ENCODE measurements at regions not wholly inside any gene's neighbourhood (a gene's known extent, or its start where the extent isn't known, plus 50 kb on each side); places are given as distances from the start of the nearest gene placed in this dataset.

DNA sequence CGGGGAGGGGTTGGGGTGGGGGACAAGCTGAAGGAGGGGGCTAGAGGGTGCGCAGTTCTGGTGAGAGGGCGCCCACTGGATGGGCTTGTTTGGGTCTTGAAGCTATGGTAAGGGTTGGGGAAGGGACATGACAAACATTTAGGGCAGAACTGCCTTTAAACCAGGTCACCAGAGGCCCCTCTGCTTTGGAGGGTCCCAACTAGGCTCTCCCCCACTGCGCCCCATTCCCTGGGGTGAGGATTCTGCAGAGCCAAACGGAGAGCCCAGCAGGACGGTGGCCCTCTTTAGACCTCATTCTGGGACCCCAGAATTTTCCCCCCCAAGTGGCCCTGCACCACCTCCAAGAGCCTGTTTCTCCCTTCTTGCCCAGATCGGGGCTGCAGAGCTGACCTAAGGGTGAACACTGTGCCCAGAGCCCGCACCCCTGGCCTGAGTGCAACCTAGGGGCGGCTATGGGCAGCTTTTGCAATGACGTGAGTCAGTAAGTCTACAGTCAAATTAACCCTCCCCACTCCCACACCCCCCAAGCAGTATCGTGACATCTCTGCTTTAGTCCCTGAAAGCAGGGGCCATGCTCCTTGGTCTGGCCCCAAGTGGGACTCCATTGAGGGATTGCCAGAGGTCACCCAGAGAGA, 593.8 kb downstream of the MATN1 start:
- TF ChIP-seq SPI1 (IDR thresholded peaks at IDR 0.05; ENCODE audit: low read depth, low read length) (no peak), POLR2A (IDR thresholded peaks at IDR 0.05; ENCODE audit: low read depth, low read length) (no peak), TAF1 (IDR thresholded peaks at IDR 0.05; ENCODE audit: low read depth, low read length) (no peak), POLR2AphosphoS5 (IDR thresholded peaks at IDR 0.05; ENCODE audit: low read depth, low read length) (no peak), POU2F2 (IDR thresholded peaks at IDR 0.05; ENCODE audit: low read depth, low read length) (no peak), PAX5 (IDR thresholded peaks at IDR 0.05; ENCODE audit: insufficient read depth, low read length, severe bottlenecking) (no peak)

DNA sequence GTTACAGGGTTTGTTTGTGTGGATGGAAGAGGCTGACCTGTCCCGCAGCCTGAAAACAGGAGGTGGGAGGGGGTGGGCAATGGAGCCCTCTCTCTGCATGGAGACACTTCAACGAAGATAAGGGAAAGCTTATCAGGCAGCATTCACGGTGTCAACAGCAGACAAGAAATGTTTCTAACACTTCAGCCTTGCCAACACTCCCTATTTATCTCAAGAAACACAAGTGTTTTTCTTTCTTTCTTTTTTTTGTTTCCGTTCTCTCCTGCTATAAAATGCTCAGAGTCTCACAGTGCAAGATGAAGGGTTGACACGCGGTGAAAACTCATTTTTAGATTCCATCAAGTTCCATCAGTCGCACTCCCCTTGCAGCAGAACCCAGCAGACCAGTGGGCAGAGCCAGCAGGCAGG, 594.4 kb downstream of the MATN1 start:
- TF ChIP-seq POLR2AphosphoS5 (IDR thresholded peaks at IDR 0.05; ENCODE audit: low read depth, low read length) (no peak), PAX5 (IDR thresholded peaks at IDR 0.05; ENCODE audit: insufficient read depth, low read length, severe bottlenecking) (no peak), TAF1 (IDR thresholded peaks at IDR 0.05; ENCODE audit: low read depth, low read length) (no peak), SPI1 (IDR thresholded peaks at IDR 0.05; ENCODE audit: low read depth, low read length) (no peak), POLR2A (IDR thresholded peaks at IDR 0.05; ENCODE audit: low read depth, low read length) (no peak), POU2F2 (IDR thresholded peaks at IDR 0.05; ENCODE audit: low read depth, low read length) (no peak)
- FAIRE-seq: no peak
- DNase-seq (ENCODE audit: insufficient read length, low spot score): no peak

More for the DNA sequence above, 593.8 kb downstream of the MATN1 start:
- no peak for DNase-seq (ENCODE audit: insufficient read length, low spot score)
- FAIRE-seq: no peak

DNA sequence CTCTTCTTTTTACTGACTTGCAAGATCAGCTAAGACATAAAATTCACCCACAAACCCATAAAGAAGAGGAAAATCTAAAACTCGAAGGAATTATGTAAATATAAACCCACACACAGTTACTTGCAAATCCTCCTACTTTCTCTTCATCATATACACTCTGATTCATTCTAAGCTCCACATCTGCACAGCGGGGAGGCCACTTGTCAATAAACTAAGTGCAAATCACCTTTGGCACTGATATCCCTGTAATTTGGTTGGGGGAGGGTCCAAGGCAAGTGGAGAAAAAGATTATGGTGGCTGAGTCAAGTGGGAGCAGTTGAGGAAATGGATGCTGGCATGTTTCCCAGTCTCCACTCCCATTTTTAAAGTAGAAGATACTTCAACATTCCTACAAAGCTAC, 596.5 kb downstream of the MATN1 start:
- FAIRE-seq (no peak), DNase-seq (ENCODE audit: insufficient read length, low spot score) (no peak)
- TF ChIP-seq TAF1 (IDR thresholded peaks at IDR 0.05; ENCODE audit: low read depth, low read length): no peak
- no peak for TF ChIP-seq POLR2AphosphoS5 (IDR thresholded peaks at IDR 0.05; ENCODE audit: low read depth, low read length)
- no peak for TF ChIP-seq PAX5 (IDR thresholded peaks at IDR 0.05; ENCODE audit: insufficient read depth, low read length, severe bottlenecking)
- TF ChIP-seq POU2F2 (IDR thresholded peaks at IDR 0.05; ENCODE audit: low read depth, low read length): no peak
- TF ChIP-seq SPI1 (IDR thresholded peaks at IDR 0.05; ENCODE audit: low read depth, low read length): no peak
- no peak for TF ChIP-seq POLR2A (IDR thresholded peaks at IDR 0.05; ENCODE audit: low read depth, low read length)

- TF ChIP-seq POLR2A (IDR thresholded peaks at IDR 0.05; ENCODE audit: low read depth, low read length) (no peak), SPI1 (IDR thresholded peaks at IDR 0.05; ENCODE audit: low read depth, low read length) (no peak), POU2F2 (IDR thresholded peaks at IDR 0.05; ENCODE audit: low read depth, low read length) (no peak), POLR2AphosphoS5 (IDR thresholded peaks at IDR 0.05; ENCODE audit: low read depth, low read length) (no peak), TAF1 (IDR thresholded peaks at IDR 0.05; ENCODE audit: low read depth, low read length) (no peak), PAX5 (IDR thresholded peaks at IDR 0.05; ENCODE audit: insufficient read depth, low read length, severe bottlenecking) (no peak)
- FAIRE-seq: no peak
- no peak for DNase-seq (ENCODE audit: insufficient read length, low spot score)
These were observed 597.6 kb downstream of the MATN1 start for GRCh38 chr1:30125821-30126170.

GRCh38 chr1:30125021-30125820, 598.2 kb downstream of the MATN1 start:
- DNase-seq (ENCODE audit: insufficient read length, low spot score) (no peak), FAIRE-seq (no peak)
- no peak for TF ChIP-seq PAX5 (IDR thresholded peaks at IDR 0.05; ENCODE audit: insufficient read depth, low read length, severe bottlenecking)
- no peak for TF ChIP-seq POLR2A (IDR thresholded peaks at IDR 0.05; ENCODE audit: low read depth, low read length)
- TF ChIP-seq TAF1 (IDR thresholded peaks at IDR 0.05; ENCODE audit: low read depth, low read length): no peak
- no peak for TF ChIP-seq POU2F2 (IDR thresholded peaks at IDR 0.05; ENCODE audit: low read depth, low read length)
- TF ChIP-seq POLR2AphosphoS5 (IDR thresholded peaks at IDR 0.05; ENCODE audit: low read depth, low read length): no peak
- no peak for TF ChIP-seq SPI1 (IDR thresholded peaks at IDR 0.05; ENCODE audit: low read depth, low read length)

DNA sequence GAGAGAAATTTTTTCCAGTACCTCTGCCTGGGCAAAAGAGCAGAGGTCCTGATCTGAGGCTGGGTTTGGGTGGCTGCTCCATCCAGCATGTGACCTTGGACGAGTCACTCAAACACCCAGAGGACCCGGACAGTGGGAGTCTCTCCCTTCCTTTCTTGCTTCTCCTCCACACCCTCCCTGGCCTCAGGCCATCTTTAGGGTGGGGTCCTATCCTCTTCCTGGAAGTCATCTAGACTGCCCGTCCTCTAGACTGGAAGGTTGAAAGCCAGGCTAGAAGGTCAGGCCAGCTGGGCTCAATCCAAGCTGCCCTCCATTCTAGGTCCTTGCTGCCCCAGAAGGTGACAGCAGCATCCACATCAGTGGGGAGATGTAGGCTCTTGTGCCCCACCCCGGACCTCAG, 599.5 kb downstream of the MATN1 start:
- DNase-seq (ENCODE audit: insufficient read length, low spot score) (no peak), FAIRE-seq (no peak)
- TF ChIP-seq POLR2A (IDR thresholded peaks at IDR 0.05; ENCODE audit: low read depth, low read length) (no peak), PAX5 (IDR thresholded peaks at IDR 0.05; ENCODE audit: insufficient read depth, low read length, severe bottlenecking) (no peak), POLR2AphosphoS5 (IDR thresholded peaks at IDR 0.05; ENCODE audit: low read depth, low read length) (no peak), SPI1 (IDR thresholded peaks at IDR 0.05; ENCODE audit: low read depth, low read length) (no peak), POU2F2 (IDR thresholded peaks at IDR 0.05; ENCODE audit: low read depth, low read length) (no peak), TAF1 (IDR thresholded peaks at IDR 0.05; ENCODE audit: low read depth, low read length) (no peak)

DNA sequence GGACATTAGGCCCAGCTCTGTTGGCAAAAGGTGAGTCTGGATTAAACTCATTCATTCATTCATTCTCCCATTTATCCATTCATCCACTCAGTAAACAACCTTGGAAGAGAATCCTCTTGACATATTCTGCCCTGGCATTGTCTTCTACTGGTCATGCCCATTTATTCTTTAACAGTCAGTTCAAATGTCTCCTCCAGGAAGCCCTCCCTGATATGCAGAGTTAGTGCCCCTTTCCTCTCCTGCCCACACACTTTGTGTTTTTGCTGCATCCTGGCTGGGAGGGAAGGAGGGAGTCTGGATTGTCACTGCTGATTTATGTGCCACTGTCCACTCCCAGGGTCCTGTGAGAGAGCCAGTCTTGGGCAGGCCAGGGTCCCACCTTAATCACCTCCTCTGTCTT, 600.3 kb downstream of the MATN1 start:
- FAIRE-seq: no peak
- no peak for DNase-seq (ENCODE audit: insufficient read length, low spot score)
- no peak for TF ChIP-seq POLR2A (IDR thresholded peaks at IDR 0.05; ENCODE audit: low read depth, low read length)

DNA sequence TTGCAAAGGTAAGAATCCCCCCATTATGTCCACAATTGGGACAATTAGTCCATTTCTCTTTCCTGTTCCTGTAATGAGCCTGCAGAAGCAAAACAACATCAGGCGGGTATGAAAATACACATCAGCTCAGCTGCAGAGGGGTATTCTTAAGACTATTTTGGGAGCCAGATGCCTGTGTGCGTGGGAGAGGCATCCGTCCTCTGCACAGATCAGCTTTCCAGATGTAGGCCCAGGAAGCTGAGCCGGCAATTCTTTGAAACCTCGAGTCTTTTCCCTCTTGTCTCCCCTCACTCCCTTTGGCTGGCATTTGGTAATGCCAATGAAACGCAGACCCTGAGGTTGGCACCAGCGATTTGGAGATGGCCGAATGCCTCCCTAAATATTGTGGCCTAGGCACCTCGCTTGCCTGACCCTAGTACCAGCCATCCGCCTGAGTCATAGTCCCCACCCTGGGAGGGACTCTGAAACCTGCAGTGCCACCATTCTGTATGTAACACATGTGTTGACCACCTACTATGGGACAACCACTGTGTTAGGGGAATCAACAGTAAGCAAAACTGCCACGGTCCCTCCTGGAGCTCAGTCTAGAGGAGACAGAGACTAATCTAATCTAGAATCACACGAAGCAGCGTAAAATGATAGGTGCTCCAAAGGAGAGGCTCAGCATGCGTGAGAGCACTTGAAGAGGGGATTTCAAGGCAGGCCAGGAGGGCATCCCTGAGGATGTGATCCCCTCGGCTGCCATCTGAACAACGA, 603.0 kb downstream of the MATN1 start:
- DNase-seq (ENCODE audit: insufficient read length, low spot score) (no peak), FAIRE-seq (no peak)
- TF ChIP-seq POU2F2 (IDR thresholded peaks at IDR 0.05; ENCODE audit: low read depth, low read length): no peak
- TF ChIP-seq POLR2AphosphoS5 (IDR thresholded peaks at IDR 0.05; ENCODE audit: low read depth, low read length): no peak
- no peak for TF ChIP-seq SPI1 (IDR thresholded peaks at IDR 0.05; ENCODE audit: low read depth, low read length)
- no peak for TF ChIP-seq PAX5 (IDR thresholded peaks at IDR 0.05; ENCODE audit: insufficient read depth, low read length, severe bottlenecking)
- no peak for TF ChIP-seq TAF1 (IDR thresholded peaks at IDR 0.05; ENCODE audit: low read depth, low read length)

- no peak for DNase-seq (ENCODE audit: insufficient read length, low spot score)
- no peak for FAIRE-seq
- no peak for TF ChIP-seq POLR2AphosphoS5 (IDR thresholded peaks at IDR 0.05; ENCODE audit: low read depth, low read length)
- TF ChIP-seq TAF1 (IDR thresholded peaks at IDR 0.05; ENCODE audit: low read depth, low read length): no peak
- TF ChIP-seq POLR2A (IDR thresholded peaks at IDR 0.05; ENCODE audit: low read depth, low read length): no peak
- no peak for TF ChIP-seq POU2F2 (IDR thresholded peaks at IDR 0.05; ENCODE audit: low read depth, low read length)
- no peak for TF ChIP-seq SPI1 (IDR thresholded peaks at IDR 0.05; ENCODE audit: low read depth, low read length)
These were observed 605.7 kb downstream of the MATN1 start for GRCh38 chr1:30117685-30118084.
